Activated CD8-positive, alpha-beta T cell treated with anti-CD3 and anti-CD28 coated beads for 36 hours (primary cell): ENCODE measurements at regions not wholly inside any gene's neighbourhood (a gene's known extent, or its start where the extent isn't known, plus 50 kb on each side); places are given as distances from the start of the nearest gene placed in this dataset.
"Not testable (repeated sequence)": the region's sequence is repeated elsewhere in the genome, so short reads cannot be mapped to it uniquely, and the experiment has no call there.

Experiments used
- ATAC-seq: fragments of 200-7000 bp; cut with Tn5 transposase; one replicate; pipeline ENCODE4 v1.10.0; 2021; ENCODE audit warnings: mild to moderate bottlenecking, moderate library complexity
- CTCF ChIA-PET: fragments of 350-600 bp; sonication (Branson Sonifier 250); formaldehyde crosslinking; loops from one replicate; lab custom pipeline; 2021; ENCODE audit warnings: antibody characterized with exemption; lab: Charles Lee
- POLR2A ChIA-PET: fragments of 350-600 bp; sonication (Branson Sonifier 250); formaldehyde crosslinking; loops from one replicate; lab custom pipeline; 2021; ENCODE audit warnings: antibody characterized with exemption; lab: Charles Lee
- DNase-seq: peaks from one replicate; pipeline ENCODE4 v3.0.0-alpha.2; 2020
- H3K27ac Mint-ChIP-seq: one replicate; pipeline ENCODE4 v1.8.0; 2021; ENCODE audit warnings: mild to moderate bottlenecking, mixed read lengths
- H3K27me3 Mint-ChIP-seq: one replicate; pipeline ENCODE4 v1.8.0; 2021; ENCODE audit warnings: mixed read lengths
- H3K36me3 Mint-ChIP-seq: one replicate; pipeline ENCODE4 v1.8.0; 2021; ENCODE audit warnings: low read depth, mixed read lengths
- H3K4me1 Mint-ChIP-seq: one replicate; pipeline ENCODE4 v1.8.0; 2021; ENCODE audit warnings: low read depth, mixed read lengths
- H3K4me3 Mint-ChIP-seq: one replicate; pipeline ENCODE4 v1.8.0; 2021; ENCODE audit warnings: mild to moderate bottlenecking, moderate library complexity, mixed read lengths
- H3K9me3 Mint-ChIP-seq: one replicate; pipeline ENCODE4 v1.8.0; 2021; ENCODE audit warnings: mixed read lengths
- intact Hi-C: fragments of 100-400 bp; cut with micrococcal nuclease; formaldehyde crosslinking; loops from one replicate; pipeline ENCODE4 v1.10.0; 2022
- TF ChIP-seq, protein P1 (sequence below): fragments of 200-600 bp; IDR thresholded peaks from one replicate; pipeline ENCODE4 v1.8.0; 2022; ENCODE audit warnings: antibody characterized with exemption, mild to moderate bottlenecking

DNA sequence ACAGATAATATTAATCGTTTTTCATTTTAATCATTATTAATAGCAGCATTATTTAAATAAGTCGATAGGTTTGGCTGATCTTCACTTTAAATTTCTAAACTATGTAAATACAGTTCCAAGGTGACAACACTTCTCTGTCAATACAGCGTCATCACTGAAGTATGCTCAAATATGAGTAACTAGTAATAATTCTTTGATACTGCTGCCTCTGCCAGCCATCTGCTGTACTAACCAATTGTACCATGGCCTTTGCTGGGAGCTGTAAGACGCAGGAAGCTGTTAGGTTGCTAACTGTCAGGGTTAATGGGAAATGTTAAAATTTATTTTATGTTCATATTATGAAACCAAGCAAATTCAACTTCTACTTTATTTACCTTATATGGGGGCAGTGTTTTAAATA is 1650.5 kb upstream of the LRRTM3 start:
- intact Hi-C loops, result no loop called here
- no peak for DNase-seq
- H3K4me3 Mint-ChIP-seq, result no peak overlapping the region
- H3K27me3 Mint-ChIP-seq, result no peaks in the 10 kb centered on the region
- no peaks in the 10 kb centered on the region for H3K36me3 Mint-ChIP-seq
- CTCF ChIA-PET, result no interaction called here
- ATAC-seq, result no peak
- H3K4me1 Mint-ChIP-seq, result no peaks in the 10 kb centered on the region
- H3K27ac Mint-ChIP-seq, result no peak overlapping the region
- TF ChIP-seq, protein P1, sequence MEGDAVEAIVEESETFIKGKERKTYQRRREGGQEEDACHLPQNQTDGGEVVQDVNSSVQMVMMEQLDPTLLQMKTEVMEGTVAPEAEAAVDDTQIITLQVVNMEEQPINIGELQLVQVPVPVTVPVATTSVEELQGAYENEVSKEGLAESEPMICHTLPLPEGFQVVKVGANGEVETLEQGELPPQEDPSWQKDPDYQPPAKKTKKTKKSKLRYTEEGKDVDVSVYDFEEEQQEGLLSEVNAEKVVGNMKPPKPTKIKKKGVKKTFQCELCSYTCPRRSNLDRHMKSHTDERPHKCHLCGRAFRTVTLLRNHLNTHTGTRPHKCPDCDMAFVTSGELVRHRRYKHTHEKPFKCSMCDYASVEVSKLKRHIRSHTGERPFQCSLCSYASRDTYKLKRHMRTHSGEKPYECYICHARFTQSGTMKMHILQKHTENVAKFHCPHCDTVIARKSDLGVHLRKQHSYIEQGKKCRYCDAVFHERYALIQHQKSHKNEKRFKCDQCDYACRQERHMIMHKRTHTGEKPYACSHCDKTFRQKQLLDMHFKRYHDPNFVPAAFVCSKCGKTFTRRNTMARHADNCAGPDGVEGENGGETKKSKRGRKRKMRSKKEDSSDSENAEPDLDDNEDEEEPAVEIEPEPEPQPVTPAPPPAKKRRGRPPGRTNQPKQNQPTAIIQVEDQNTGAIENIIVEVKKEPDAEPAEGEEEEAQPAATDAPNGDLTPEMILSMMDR, result no peak
- peaks cover 10% of the 10 kb centered on the region for H3K9me3 Mint-ChIP-seq
- POLR2A ChIA-PET, result interaction anchor here (1.1 kb wide), 1 partner anchor 12 kb away, joined by 3 read pairs; no protein-coding TSS in a partner anchor

DNA sequence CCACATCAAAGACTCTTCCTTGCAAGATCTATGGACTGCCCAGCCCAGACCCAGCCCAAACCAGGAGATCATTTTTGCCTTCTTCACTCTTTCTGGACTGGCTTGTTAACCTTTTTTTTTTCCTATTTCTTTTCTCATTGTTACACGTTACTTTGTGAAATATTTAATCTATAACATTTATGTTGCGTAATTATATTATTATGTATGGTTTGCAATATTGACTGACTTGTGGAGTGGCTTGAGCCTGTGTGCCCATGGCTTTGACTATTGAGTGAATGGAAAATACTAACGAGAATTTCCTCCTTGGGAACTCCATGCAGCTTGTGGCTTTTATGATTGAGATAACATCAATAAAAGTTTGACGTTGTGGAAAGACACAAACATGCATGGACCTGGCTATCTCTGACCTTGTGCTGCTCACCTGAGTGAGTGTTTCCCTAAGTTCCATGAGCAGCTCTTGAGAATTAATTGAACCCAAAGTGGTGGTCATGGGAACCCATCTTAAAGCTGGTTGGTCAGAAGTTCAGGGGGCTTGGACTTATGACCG is 1641.3 kb upstream of the LRRTM3 start:
- Mint-ChIP-seq H3K27me3 (no peaks in the 10 kb centered on the region), H3K9me3 (peaks cover 14% of the 10 kb centered on the region), H3K4me3 (no peak overlapping the region), H3K36me3 (no peaks in the 10 kb centered on the region), H3K27ac (no peak overlapping the region), H3K4me1 (no peaks in the 10 kb centered on the region)
- DNase-seq (no peak), ATAC-seq (no peak)
- CTCF ChIA-PET, result interaction anchor here (0.9 kb wide), 1 partner anchor 10 kb away, joined by 3 read pairs; no protein-coding TSS in a partner anchor
- intact Hi-C loops, result no loop called here
- TF ChIP-seq, protein P1, result no peak
- POLR2A ChIA-PET, result no interaction called here

DNA sequence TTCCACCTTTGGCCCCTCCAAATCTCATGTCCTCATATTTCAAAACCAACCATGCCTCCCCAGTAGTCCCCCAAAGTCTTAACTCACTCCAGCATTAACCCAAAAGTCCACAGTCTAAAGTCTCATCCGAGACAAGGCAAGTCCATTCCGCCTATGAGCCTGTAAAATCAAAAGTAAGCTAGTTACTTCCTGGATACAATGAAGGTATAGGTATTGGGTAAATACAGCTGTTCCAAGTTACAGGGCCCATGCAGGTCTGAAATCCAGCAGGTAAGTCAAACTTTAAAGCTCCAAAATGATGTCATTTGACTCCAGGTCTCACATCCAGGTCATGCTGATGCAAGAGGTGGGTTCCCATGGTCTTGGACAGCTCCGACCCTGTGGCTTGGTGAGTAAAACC is 1640.1 kb upstream of the LRRTM3 start:
- DNase-seq, H3K27ac Mint-ChIP-seq, H3K4me1 Mint-ChIP-seq, intact Hi-C loops, CTCF ChIA-PET, H3K9me3 Mint-ChIP-seq, H3K4me3 Mint-ChIP-seq, H3K36me3 Mint-ChIP-seq, H3K27me3 Mint-ChIP-seq, ATAC-seq, POLR2A ChIA-PET: not testable (repeated sequence)

DNA sequence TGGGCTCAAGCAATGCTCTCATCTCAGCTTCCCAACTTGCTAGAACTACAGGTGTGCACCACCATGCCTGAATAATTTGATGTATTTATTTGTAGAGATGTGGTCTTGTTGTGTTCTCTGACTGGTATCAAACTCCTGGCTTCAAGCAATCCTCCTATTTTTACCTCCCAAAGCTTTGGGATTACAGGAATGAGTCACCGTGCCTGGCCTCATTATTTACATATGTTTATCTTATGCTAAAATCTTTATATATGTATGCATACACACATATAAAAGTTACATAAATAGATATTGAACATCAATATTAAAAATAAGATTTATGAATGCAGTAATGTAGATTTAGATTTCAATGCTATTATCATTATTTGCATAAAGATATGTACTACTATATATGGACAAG is 1634.5 kb upstream of the LRRTM3 start:
- no peak for DNase-seq
- Mint-ChIP-seq H3K9me3 (peaks cover 6% of the 10 kb centered on the region), H3K4me3 (no peak overlapping the region), H3K4me1 (no peaks in the 10 kb centered on the region), H3K36me3 (no peaks in the 10 kb centered on the region), H3K27ac (no peak overlapping the region), H3K27me3 (no peaks in the 10 kb centered on the region)
- TF ChIP-seq, protein P1, result no peak
- no peak for ATAC-seq
- POLR2A ChIA-PET, result interaction anchor here (0.7 kb wide), 1 partner anchor 1127 kb away, joined by 3 read pairs; no protein-coding TSS in a partner anchor
- CTCF ChIA-PET, result no interaction called here
- intact Hi-C loops, result no loop called here

DNA sequence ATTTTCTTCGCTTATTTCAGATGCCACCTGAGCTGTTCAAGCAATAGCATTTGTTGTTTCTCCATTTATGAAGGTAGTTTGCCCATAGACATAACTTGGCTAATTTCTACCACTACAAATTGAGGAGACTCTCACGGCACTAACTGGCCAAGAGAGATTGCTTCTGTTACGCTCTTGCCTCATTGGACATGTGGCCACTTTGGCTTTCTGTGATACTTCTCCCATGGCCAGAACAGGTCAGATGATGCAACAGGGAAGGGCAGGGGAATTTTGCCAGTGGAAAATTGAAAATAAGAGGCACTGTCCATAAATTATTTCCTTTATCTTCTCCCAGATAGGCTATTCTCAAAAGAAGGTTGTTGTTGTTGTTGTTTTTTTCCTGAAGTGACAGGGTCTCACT is 1633.3 kb upstream of the LRRTM3 start:
- H3K36me3 Mint-ChIP-seq, result no peaks in the 10 kb centered on the region
- CTCF ChIA-PET, result no interaction called here
- ATAC-seq (no peak), DNase-seq (no peak)
- H3K27me3 Mint-ChIP-seq, result no peaks in the 10 kb centered on the region
- H3K4me1 Mint-ChIP-seq, result no peaks in the 10 kb centered on the region
- no peak overlapping the region for H3K27ac Mint-ChIP-seq
- POLR2A ChIA-PET, result no interaction called here
- peaks cover 1% of the 10 kb centered on the region for H3K9me3 Mint-ChIP-seq
- TF ChIP-seq, protein P1, result no peak
- intact Hi-C loops, result no loop called here
- no peak overlapping the region for H3K4me3 Mint-ChIP-seq
